WTC11 (cell line): ENCODE measurements at regions not wholly inside any gene's neighbourhood (a gene's known extent, or its start where the extent isn't known, plus 50 kb on each side); places are given as distances from the start of the nearest gene placed in this dataset.

Experiments used
- ATAC-seq: fragments of 200-7000 bp; cut with Tn5 transposase; 2 replicates; pipeline ENCODE4 v1.10.0; 2021; ENCODE audit warnings: mild to moderate bottlenecking, moderate library complexity
- CTCF ChIA-PET: fragments of 300-600 bp; sonication (Branson Sonifier 250); formaldehyde crosslinking; loops from one replicate; lab custom pipeline; 2021; ENCODE audit warnings: antibody characterized with exemption; lab: Charles Lee
- POLR2A ChIA-PET: fragments of 350-600 bp; sonication (Branson Sonifier 250); formaldehyde crosslinking; loops from one replicate; lab custom pipeline; 2021; ENCODE audit warnings: antibody characterized with exemption; lab: Charles Lee
- DNase-seq: peaks from one replicate; pipeline ENCODE4 v3.0.0; 2021; ENCODE audit warnings: low spot score
- H3K27ac Mint-ChIP-seq: 2 replicates; pipeline ENCODE4 v1.8.0; 2021; ENCODE audit warnings: mixed read lengths
- H3K27me3 Mint-ChIP-seq: 2 replicates; pipeline ENCODE4 v1.8.0; 2021; ENCODE audit warnings: low read depth, mild to moderate bottlenecking, moderate library complexity, mixed read lengths
- H3K36me3 Mint-ChIP-seq: 2 replicates; pipeline ENCODE4 v1.8.0; 2021; ENCODE audit warnings: mixed read lengths
- H3K4me1 Mint-ChIP-seq: 2 replicates; pipeline ENCODE4 v1.8.0; 2022; ENCODE audit warnings: mixed read lengths
- H3K4me3 Mint-ChIP-seq: 2 replicates; pipeline ENCODE4 v1.8.0; 2021; ENCODE audit warnings: mild to moderate bottlenecking, moderate library complexity, mixed read lengths
- H3K9me3 Mint-ChIP-seq: 2 replicates; pipeline ENCODE4 v1.8.0; 2021; ENCODE audit warnings: mixed read lengths
- ATF2 ChIP-seq: sonication (generic); formaldehyde crosslinking; IDR thresholded peaks from 2 replicates; pipeline ENCODE4 v1.8.1; 2022; ENCODE audit warnings: low read depth, missing genetic modification reagents, borderline replicate concordance
- CTCF ChIP-seq: fragments of 200-600 bp; IDR thresholded peaks from 2 replicates; pipeline ENCODE4 v1.8.0; 2022; ENCODE audit warnings: antibody characterized with exemption
- E2F4 ChIP-seq: sonication (generic); formaldehyde crosslinking; IDR thresholded peaks from 2 replicates; pipeline ENCODE4 v1.8.1; 2022; ENCODE audit warnings: low read depth, mild to moderate bottlenecking, moderate library complexity, missing genetic modification reagents, borderline replicate concordance
- E2F5 ChIP-seq: sonication (generic); formaldehyde crosslinking; IDR thresholded peaks from 2 replicates; pipeline ENCODE4 v1.8.1; 2022; ENCODE audit warnings: mild to moderate bottlenecking, moderate library complexity, missing genetic modification reagents
- EMX1 ChIP-seq: fragments of 250-450 bp; sonication (Bioruptor Pico); IDR thresholded peaks from 2 replicates; pipeline ENCODE4 v1.8.0; 2021; ENCODE audit warnings: mild to moderate bottlenecking
- FOXP4 ChIP-seq: sonication (generic); formaldehyde crosslinking; IDR thresholded peaks from 2 replicates; pipeline ENCODE4 v1.8.0; 2022; ENCODE audit warnings: mild to moderate bottlenecking, missing genetic modification reagents
- IRF2 ChIP-seq: sonication (generic); formaldehyde crosslinking; IDR thresholded peaks from 2 replicates; pipeline ENCODE4 v1.8.0; 2022; ENCODE audit warnings: low read depth, missing genetic modification reagents, borderline replicate concordance
- JAZF1 ChIP-seq: fragments of 250-450 bp; sonication (Bioruptor Pico); IDR thresholded peaks from 2 replicates; pipeline ENCODE4 v1.9.0; 2021; ENCODE audit warnings: moderate library complexity, mild to moderate bottlenecking, inconsistent platforms
- MYBL2 ChIP-seq: sonication (generic); formaldehyde crosslinking; IDR thresholded peaks from 2 replicates; pipeline ENCODE4 v1.8.1; 2023; ENCODE audit warnings: mild to moderate bottlenecking, moderate library complexity, missing genetic modification reagents
- NFYB ChIP-seq: sonication (generic); formaldehyde crosslinking; conservative IDR thresholded peaks from 2 replicates; pipeline ENCODE4 v1.8.0; 2022; ENCODE audit warnings: low read depth, missing genetic modification reagents
- NR3C1 ChIP-seq: sonication (generic); formaldehyde crosslinking; conservative IDR thresholded peaks from 2 replicates; pipeline ENCODE4 v1.8.1; 2023; ENCODE audit warnings: low read depth, mild to moderate bottlenecking, missing genetic modification reagents
- OVOL2 ChIP-seq: fragments of 250-450 bp; sonication (Bioruptor Pico); IDR thresholded peaks from 2 replicates; pipeline ENCODE4 v1.9.0; 2021; ENCODE audit warnings: mild to moderate bottlenecking, borderline replicate concordance
- PRDM15 ChIP-seq: sonication (generic); formaldehyde crosslinking; IDR thresholded peaks from 2 replicates; pipeline ENCODE4 v1.8.0; 2022; ENCODE audit warnings: missing genetic modification reagents
- RORB ChIP-seq: fragments of 250-450 bp; sonication (Bioruptor Pico); IDR thresholded peaks from 2 replicates; pipeline ENCODE4 v1.9.0; 2021; ENCODE audit warnings: mild to moderate bottlenecking
- TCF7 ChIP-seq: sonication (generic); formaldehyde crosslinking; IDR thresholded peaks from 2 replicates; pipeline ENCODE4 v1.8.0; 2022; ENCODE audit warnings: mild to moderate bottlenecking, low read depth, missing genetic modification reagents, moderate library complexity
- TP53 ChIP-seq: sonication (generic); formaldehyde crosslinking; IDR thresholded peaks from 2 replicates; pipeline ENCODE4 v1.8.1; 2023; ENCODE audit warnings: mild to moderate bottlenecking, missing genetic modification reagents
- USF1 ChIP-seq: sonication (generic); formaldehyde crosslinking; IDR thresholded peaks from 2 replicates; pipeline ENCODE4 v1.8.0; 2022; ENCODE audit warnings: mild to moderate bottlenecking, missing genetic modification reagents
- ZMAT4 ChIP-seq: fragments of 250-450 bp; sonication (Bioruptor Pico); IDR thresholded peaks from 2 replicates; pipeline ENCODE4 v1.9.0; 2021; ENCODE audit warnings: mild to moderate bottlenecking
- ZNF219 ChIP-seq: sonication (generic); formaldehyde crosslinking; IDR thresholded peaks from 2 replicates; pipeline ENCODE4 v1.8.0; 2023; ENCODE audit warnings: missing genetic modification reagents, mild to moderate bottlenecking, borderline replicate concordance
- ZNF317 ChIP-seq: sonication (generic); formaldehyde crosslinking; IDR thresholded peaks from 2 replicates; pipeline ENCODE4 v1.8.1; 2023; ENCODE audit warnings: low read depth, mild to moderate bottlenecking, moderate library complexity, missing genetic modification reagents, borderline replicate concordance
- ZNF425 ChIP-seq: fragments of 250-450 bp; sonication (Bioruptor Pico); conservative IDR thresholded peaks from 2 replicates; pipeline ENCODE4 v1.9.0; 2021; ENCODE audit warnings: mild to moderate bottlenecking
- ZNF671 ChIP-seq: fragments of 250-450 bp; sonication (Bioruptor Pico); IDR thresholded peaks from 2 replicates; pipeline ENCODE4 v1.8.0; 2021; ENCODE audit warnings: mild to moderate bottlenecking

- POLR2A ChIA-PET = no interaction called here
- no peaks in the 10 kb centered on the region for H3K36me3 Mint-ChIP-seq
- no peak for DNase-seq
- no peaks in the 10 kb centered on the region for H3K27me3 Mint-ChIP-seq
- CTCF ChIA-PET = no interaction called here
- no peak for ATAC-seq
- H3K9me3 Mint-ChIP-seq = no peaks in the 10 kb centered on the region
- no peak for TF ChIP-seq USF1 (CRISPR knock-in tag)
- no peak for TF ChIP-seq MYBL2
- TF ChIP-seq IRF2 (CRISPR knock-in tag) = no peak
- TF ChIP-seq OVOL2 = no peak
- TF ChIP-seq JAZF1 = no peak
- no peak for TF ChIP-seq ZNF671 (CRISPR knock-in tag)
- TF ChIP-seq CTCF = no peak
- no peak for TF ChIP-seq FOXP4 (CRISPR knock-in tag)
- no peak for TF ChIP-seq ATF2 (CRISPR knock-in tag)
- no peak for TF ChIP-seq ZNF317
- no peak for TF ChIP-seq ZNF219 (CRISPR knock-in tag)
- no peak for TF ChIP-seq PRDM15
- no peak for TF ChIP-seq EMX1 (CRISPR knock-in tag)
- TF ChIP-seq, all 79 proteins: peak for 0
- H3K4me3 Mint-ChIP-seq = no peak overlapping the region
- H3K27ac Mint-ChIP-seq = no peak overlapping the region
- peaks cover 9% of the 10 kb centered on the region for H3K4me1 Mint-ChIP-seq
Observed at GRCh38 chr14:101411151-101411550, 150.1 kb upstream of the DIO3 start.

GRCh38 chr14:101411779-101412178 is 149.5 kb upstream of the DIO3 start:
- no peak for DNase-seq
- Mint-ChIP-seq H3K4me1 (peaks cover 9% of the 10 kb centered on the region), H3K27ac (no peak overlapping the region), H3K27me3 (no peaks in the 10 kb centered on the region), H3K9me3 (no peaks in the 10 kb centered on the region), H3K4me3 (no peak overlapping the region), H3K36me3 (no peaks in the 10 kb centered on the region)
- no peak for ATAC-seq
- ChIA-PET POLR2A (no interaction called here), CTCF (no interaction called here)
- TF ChIP-seq E2F4 (CRISPR knock-in tag) = no peak
- no peak for TF ChIP-seq NR3C1
- no peak for TF ChIP-seq NFYB (CRISPR knock-in tag)
- no peak for TF ChIP-seq E2F5 (CRISPR knock-in tag)
- no peak for TF ChIP-seq TCF7 (CRISPR knock-in tag)
- no peak for TF ChIP-seq ZNF425 (CRISPR knock-in tag)
- TF ChIP-seq TP53 (CRISPR knock-in tag) = no peak
- no peak for TF ChIP-seq ZMAT4 (CRISPR knock-in tag)
- no peak for TF ChIP-seq RORB (CRISPR knock-in tag)
